ENCODE measurements at regions not wholly inside any gene's neighbourhood (a gene's known extent, or its start where the extent isn't known, plus 50 kb on each side); places are given as distances from the start of the nearest gene placed in this dataset.

DNA sequence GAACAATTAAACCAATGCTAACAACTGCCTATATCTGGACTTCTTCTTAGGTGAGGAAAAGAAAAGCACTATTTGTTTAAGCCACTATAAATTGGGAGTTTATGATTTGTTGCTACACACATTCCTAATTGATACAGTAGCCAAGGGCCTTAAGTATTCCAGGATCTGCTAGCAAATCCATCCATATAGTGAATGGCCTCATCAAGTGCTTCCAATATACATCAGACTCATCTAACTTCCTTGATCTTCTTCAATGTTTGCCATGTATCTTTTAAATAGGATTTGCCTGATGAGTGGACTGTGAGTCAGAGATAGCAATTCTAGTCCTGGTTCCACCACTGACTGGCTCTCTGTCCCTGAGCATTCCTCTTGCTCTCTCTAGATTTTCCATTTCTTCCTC is 430.2 kb downstream of the OMA1 start:
- no peak for TF ChIP-seq POLR2AphosphoS5 (IDR thresholded peaks at IDR 0.05; ENCODE audit: low read depth, low read length)
- TF ChIP-seq POLR2A (IDR thresholded peaks at IDR 0.05; ENCODE audit: low read depth, low read length): no peak
